ENCODE measurements at regions not wholly inside any gene's neighbourhood (a gene's known extent, or its start where the extent isn't known, plus 50 kb on each side); places are given as distances from the start of the nearest gene placed in this dataset.

DNA sequence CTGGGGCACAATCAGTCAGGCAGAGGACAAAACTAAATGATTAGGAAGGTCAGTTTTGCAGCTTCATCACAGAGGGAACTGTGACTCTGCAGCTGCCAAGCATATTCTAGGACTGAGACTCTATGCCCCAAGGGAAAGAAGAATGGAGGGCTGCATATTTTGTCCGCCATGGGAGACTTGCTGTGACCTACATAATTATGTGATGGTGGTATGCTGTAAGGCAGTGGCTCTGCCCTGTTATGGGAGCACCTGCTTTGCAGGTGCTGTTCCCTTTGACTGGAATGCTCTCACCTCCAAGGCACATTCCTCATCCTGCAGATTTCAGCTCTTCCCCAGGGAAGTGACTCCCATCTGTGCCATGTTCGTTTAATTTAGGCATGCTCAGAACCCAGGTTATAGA lies 261.9 kb upstream of the EPHA4 start:
- no peak for TF ChIP-seq POLR2A (IDR thresholded peaks at IDR 0.05; ENCODE audit: low read length)
- TF ChIP-seq GATA1 (IDR thresholded peaks at IDR 0.05; ENCODE audit: low read depth, low read length) = no peak
- no peak for DNase-seq

DNA sequence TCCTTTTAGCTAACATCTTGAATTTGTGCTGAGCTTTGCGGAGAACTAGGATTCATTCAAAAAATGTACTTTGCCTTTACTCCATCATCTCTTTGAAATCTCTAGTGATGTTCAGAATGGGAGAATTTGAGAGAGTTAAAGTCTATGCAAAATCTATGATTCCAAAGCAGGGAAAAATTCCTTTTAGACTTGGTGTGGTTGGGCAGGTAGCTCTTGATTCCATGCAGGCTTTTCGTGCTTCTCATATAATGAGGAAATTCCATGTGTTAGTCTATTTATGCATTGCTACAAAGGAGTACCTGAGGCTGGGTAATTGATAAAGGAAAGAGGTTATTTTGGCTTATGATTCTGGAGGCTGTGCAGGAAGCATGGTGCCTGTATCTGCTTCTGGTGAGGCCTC lies 258.9 kb upstream of the EPHA4 start:
- TF ChIP-seq GATA1 (IDR thresholded peaks at IDR 0.05; ENCODE audit: low read depth, low read length) = no peak
- no peak for TF ChIP-seq POLR2A (IDR thresholded peaks at IDR 0.05; ENCODE audit: low read length)
- no peak for DNase-seq

DNA sequence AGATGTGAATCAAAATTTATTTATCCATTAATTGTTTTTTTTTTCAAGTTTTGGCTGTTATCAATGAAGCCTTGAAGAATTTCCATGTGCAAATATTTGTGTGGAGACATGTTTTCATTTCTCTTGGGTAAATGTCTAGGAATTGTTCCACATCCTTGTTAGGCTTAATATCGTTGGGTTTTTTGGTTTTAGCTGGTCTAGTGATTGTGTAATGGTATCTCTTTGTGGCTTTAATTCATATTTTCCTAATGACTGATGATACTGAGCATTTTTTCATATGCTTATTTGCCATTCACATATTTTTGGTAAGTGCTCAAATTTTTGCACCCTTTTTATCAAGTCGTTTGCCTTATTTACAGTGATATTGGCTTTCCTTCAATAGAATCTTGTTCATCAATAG lies 250.3 kb upstream of the EPHA4 start:
- DNase-seq = no peak

DNA sequence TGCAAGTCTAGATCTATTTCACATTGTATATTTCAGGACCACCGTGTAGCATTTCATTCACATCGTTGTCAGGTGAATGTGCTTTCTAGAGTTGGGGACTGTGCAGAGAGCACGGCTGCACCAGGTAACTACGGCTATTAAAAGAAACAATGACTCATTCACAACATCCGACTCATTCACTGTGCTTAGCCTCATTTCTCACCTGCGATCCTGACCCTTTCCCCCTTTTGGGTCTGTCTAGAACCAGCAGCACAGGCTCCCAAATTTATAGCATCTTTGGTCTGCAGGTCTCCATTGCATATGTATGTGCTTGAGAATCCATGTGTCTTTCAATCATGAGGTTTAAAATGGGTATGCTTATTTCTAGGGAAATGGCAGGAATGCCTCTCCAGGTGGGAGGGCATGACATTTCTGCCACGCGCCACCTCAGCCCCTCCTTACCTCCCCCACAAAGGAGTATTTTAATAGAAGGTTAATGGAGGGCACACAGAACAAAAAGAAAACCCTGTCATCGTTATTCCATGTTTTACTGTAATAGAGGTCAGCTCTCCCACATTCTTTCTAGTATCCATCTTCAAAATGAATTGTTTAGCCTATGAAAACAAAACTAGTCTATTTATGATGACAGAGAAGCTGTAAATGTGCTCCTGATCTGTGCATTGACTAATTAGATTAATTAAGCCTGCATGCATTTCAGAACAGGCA lies 246.7 kb upstream of the EPHA4 start:
- TF ChIP-seq POLR2A (IDR thresholded peaks at IDR 0.05; ENCODE audit: low read length) = no peak
- TF ChIP-seq GATA1 (IDR thresholded peaks at IDR 0.05; ENCODE audit: low read depth, low read length) = no peak
- DNase-seq = no peak

More for the DNA sequence above, 250.3 kb upstream of the EPHA4 start:
- TF ChIP-seq POLR2A (IDR thresholded peaks at IDR 0.05; ENCODE audit: low read length) = no peak
- TF ChIP-seq GATA1 (IDR thresholded peaks at IDR 0.05; ENCODE audit: low read depth, low read length) = no peak

DNA sequence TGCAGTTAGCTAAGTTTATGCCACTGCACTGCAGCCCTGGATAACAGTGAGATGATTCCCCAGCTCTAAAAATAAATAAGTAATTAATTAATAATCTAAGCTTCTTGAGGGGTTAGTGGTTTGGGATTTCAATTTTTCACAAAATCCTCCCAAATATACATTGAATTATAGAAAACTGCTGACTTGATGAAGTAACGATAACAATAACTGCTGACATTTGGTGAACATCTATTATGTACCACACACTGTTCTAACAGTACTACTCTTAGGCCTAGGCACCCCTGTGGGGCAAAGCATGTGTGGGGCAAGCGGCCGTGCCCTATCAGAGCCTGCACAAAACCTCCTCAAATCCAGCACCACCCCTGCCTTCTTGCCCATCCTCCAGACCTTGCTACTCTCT lies 245.8 kb upstream of the EPHA4 start:
- TF ChIP-seq GATA1 (IDR thresholded peaks at IDR 0.05; ENCODE audit: low read depth, low read length) (no peak), POLR2A (IDR thresholded peaks at IDR 0.05; ENCODE audit: low read length) (no peak)
- DNase-seq = no peak

DNA sequence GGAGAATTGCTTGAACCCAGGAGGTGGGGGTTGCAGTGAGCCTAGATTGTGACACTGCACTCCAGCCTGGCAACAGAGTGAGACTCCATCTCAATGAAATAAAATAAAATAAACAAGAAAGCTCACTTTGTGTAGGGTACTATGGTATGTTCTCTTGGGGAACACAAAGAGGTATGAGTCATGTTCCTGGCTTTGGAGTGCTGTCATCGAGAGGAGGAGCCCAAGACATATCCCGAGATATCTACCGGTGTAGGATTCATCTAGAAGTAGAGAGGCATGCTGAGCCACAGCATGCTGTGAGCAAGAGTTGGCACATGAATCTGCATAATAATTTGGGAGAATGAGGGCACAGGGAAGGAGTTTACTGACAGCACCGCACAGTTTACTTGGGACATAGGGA lies 244.9 kb upstream of the EPHA4 start:
- TF ChIP-seq GATA1 (IDR thresholded peaks at IDR 0.05; ENCODE audit: low read depth, low read length) (no peak), POLR2A (IDR thresholded peaks at IDR 0.05; ENCODE audit: low read length) (no peak)
- DNase-seq = no peak

DNA sequence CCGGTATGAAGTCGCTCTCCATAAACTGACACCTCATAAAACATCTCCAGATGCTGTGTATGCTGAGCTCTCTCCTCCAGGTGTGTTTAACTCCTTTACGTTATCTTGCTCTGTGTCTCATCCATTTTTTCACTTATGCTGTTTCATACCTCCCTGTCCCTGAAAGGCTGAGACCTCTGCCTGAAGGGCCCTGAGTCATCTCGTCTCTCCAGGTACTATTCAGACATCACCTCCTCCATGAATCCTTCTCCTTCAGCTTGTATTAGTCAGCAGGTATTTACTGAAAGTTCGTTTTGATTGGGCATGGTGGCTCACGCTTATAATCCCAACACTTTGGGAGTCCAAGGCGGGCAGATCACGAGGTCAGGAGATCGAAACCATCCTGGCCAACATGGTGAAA lies 244.5 kb upstream of the EPHA4 start:
- DNase-seq = no peak
- TF ChIP-seq GATA1 (IDR thresholded peaks at IDR 0.05; ENCODE audit: low read depth, low read length) (no peak), POLR2A (IDR thresholded peaks at IDR 0.05; ENCODE audit: low read length) (no peak)

DNA sequence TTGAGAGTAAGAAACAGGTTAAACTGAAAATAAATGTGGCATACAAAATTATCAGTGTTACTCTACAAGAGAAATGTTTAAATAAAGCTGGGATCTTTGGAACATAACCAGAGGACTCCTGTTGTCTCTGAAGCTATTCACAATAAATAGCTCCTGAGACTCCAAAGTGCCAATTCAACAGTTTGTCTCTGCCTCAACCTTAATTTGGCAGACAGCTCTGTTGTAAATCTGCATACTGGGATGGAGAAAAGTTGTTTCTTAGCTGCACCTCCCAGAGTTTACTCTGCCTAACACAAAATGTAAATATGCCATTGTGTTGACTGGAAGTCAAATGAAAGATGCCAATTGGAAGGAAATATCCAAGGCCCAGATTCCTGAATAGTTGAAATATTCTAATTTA lies 238.5 kb upstream of the EPHA4 start:
- no peak for DNase-seq
- TF ChIP-seq GATA1 (IDR thresholded peaks at IDR 0.05; ENCODE audit: low read depth, low read length) (no peak), POLR2A (IDR thresholded peaks at IDR 0.05; ENCODE audit: low read length) (no peak)

DNA sequence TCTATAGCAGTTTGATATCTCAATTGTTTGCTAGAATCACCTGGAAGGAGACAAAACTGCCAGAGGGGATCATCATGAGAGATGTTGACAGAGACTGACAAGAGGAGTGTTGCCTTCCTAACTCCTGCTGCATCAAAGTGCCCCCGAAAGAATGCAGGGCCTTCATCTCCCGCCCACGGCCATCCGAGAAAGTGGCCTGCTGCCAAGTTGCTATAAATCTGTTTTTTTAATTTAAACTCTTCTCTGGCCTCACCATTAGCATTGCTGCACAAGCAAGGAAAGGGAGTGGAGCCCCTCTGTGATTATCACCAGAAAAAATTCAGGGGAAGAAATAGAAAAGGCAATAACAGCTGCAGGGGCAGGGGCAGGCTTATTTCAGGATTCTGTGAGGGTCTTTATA lies 238.1 kb upstream of the EPHA4 start:
- no peak for DNase-seq
- TF ChIP-seq GATA1 (IDR thresholded peaks at IDR 0.05; ENCODE audit: low read depth, low read length) (no peak), POLR2A (IDR thresholded peaks at IDR 0.05; ENCODE audit: low read length) (no peak)

DNA sequence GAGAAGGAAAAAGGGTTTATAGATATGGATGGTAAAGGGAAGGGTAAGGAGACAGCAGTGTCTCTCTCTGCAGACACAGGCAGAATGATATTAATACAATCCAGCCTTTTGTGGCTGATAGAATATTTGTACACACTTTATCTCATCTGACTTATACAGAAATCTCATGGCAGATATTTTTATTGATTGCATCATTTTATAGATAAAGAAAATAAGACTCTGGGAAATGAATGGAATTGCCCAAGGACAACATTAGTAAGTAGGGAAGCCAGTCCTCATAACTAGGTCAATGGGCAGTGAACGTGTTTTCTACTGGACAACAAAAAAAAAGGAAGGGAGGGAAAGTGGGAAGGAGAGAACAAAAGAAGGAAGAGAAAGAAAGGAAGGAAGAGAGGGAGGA lies 236.4 kb upstream of the EPHA4 start:
- no peak for DNase-seq
- TF ChIP-seq POLR2A (IDR thresholded peaks at IDR 0.05; ENCODE audit: low read length) (no peak), GATA1 (IDR thresholded peaks at IDR 0.05; ENCODE audit: low read depth, low read length) (no peak)

DNA sequence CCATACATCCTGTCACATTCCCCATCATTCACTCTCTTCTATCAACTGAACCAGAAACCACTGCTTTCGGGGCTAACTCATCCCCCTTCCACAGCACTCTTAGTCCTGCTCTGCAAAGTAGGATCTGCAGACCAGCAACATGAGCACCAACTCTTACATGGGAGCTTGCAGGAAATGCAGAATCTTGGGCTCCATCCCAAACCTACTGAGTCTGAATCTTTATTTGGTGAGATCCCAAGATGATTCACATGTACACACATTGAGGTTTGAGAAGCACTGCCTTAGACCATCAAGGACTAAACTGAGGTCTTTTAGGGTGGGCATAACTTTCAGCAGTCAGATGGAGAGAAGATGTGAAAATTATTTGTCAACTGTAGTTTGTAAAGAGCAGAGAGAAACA lies 235.6 kb upstream of the EPHA4 start:
- DNase-seq = no peak
- TF ChIP-seq GATA1 (IDR thresholded peaks at IDR 0.05; ENCODE audit: low read depth, low read length) = no peak
- TF ChIP-seq POLR2A (IDR thresholded peaks at IDR 0.05; ENCODE audit: low read length) = no peak

DNA sequence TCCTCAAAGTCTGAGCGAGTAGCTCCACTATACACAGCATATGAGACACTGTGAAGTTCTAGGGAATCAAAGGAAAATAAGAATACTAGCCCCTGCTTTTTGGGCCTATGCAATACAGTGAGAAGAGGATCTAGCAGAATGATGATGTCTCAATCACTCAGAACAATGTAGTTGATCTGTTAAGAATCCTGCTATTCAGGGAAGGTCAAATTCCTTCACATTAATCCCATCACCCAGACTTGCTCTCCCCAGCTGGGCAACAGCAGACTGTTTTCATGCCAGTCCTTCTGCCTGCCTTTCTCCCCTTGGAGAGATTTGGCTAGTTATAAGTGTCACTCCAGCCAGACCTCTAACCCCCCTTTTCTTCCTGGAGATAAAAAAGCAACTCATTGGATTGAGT lies 230.0 kb upstream of the EPHA4 start:
- DNase-seq = no peak
- no peak for TF ChIP-seq GATA1 (IDR thresholded peaks at IDR 0.05; ENCODE audit: low read depth, low read length)
- no peak for TF ChIP-seq POLR2A (IDR thresholded peaks at IDR 0.05; ENCODE audit: low read length)

DNA sequence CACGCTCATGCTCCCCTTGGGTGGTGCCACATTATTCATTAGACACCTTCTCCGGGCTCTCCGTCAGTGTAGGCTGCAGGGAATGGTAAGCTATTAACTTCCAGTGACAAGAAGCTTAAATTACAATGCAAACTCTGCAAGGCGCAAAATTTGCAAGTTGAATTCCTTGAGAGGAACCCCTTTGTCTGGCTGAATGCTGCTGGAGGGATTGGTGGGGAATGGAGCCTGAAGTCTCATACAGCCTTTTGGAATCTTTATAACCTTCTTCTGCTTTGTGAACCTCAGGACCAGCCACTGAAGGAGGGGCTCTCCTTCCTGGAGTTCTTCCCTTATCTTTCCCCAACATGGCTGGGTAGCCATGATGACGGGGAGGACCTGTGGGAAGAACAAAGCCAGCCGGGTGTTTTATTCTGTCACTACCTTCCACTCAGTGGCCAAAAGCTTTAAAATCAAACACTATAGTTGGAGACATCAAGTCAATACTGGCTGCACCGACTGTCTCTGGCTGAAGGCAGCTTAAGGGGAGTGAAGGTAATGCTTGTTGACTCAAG lies 220.9 kb upstream of the EPHA4 start:
- DNase-seq = no peak
- TF ChIP-seq GATA1 (IDR thresholded peaks at IDR 0.05; ENCODE audit: low read depth, low read length) (no peak), POLR2A (IDR thresholded peaks at IDR 0.05; ENCODE audit: low read length) (no peak)

DNA sequence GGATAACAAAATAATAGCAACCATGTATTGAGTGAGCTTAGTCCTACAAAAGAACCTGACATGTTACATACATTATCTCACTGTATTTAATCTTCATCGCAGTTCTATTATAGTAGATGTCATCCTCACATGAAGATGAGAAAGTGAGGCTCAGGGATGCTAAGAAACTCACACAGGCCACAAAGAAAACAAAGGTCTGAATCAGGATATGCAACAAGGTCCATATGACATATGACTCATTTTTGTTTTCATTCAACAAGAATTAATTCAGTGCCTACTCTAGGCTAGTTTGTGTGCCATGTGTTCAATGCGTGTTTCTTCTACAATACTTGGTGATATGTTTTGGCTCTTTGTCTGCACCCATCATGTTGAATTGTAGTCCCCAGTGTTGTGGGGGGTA lies 219.7 kb upstream of the EPHA4 start:
- no peak for DNase-seq
- TF ChIP-seq POLR2A (IDR thresholded peaks at IDR 0.05; ENCODE audit: low read length) (no peak), GATA1 (IDR thresholded peaks at IDR 0.05; ENCODE audit: low read depth, low read length) (no peak)

DNA sequence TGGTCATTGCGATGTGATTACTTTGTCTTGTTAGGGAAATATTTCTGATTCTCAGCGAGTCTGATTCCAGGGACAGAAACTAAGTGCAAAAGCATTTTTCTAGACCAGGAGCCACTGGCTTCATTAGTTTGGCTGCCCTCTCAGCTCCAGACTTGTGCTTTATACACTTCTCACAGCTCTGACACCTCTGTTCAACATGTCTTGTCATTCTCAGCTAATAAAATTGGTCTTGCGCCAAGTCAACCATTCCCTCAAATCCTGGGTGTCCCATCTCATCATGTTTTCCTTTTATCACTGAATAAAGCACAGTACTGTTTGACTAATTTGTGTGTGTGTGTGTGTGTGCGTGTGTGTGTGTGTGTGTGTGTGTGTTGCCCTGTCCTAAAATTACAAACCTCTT lies 215.5 kb upstream of the EPHA4 start:
- no peak for DNase-seq
- TF ChIP-seq GATA1 (IDR thresholded peaks at IDR 0.05; ENCODE audit: low read depth, low read length) = no peak
- TF ChIP-seq POLR2A (IDR thresholded peaks at IDR 0.05; ENCODE audit: low read length) = no peak

Data from erythroblast (primary cell).